Common myeloid progenitor, CD34-positive (primary cell): ENCODE measurements at regions not wholly inside any gene's neighbourhood (a gene's known extent, or its start where the extent isn't known, plus 50 kb on each side); places are given as distances from the start of the nearest gene placed in this dataset.

Experiments used
- CTCF ChIA-PET: fragments of 350-600 bp; sonication (Branson Sonifier 250); formaldehyde crosslinking; loops from one replicate; lab custom pipeline; 2021; ENCODE audit warnings: antibody characterized with exemption; lab: Charles Lee
- POLR2A ChIA-PET: fragments of 350-600 bp; sonication (Branson Sonifier 250); formaldehyde crosslinking; loops from one replicate; lab custom pipeline; 2021; ENCODE audit warnings: antibody characterized with exemption; lab: Charles Lee
- DNase-seq, 3 donors: peaks; one replicate each; pipeline versions ENCODE4 v3.0.0 to v3.0.0-alpha.2; 2013
- H3K27ac ChIP-seq, 2 experiments: 1 replicate in 1 of 2; 2 replicates in 1 of 2; pipeline ENCODE4 v1.7.0; 2013; ENCODE audit warnings: inconsistent platforms in 2 of 2, low read length in 2 of 2, mild to moderate bottlenecking in 2 of 2, low read depth in 1 of 2, moderate library complexity in 1 of 2; ENCODE audit not compliant: severe bottlenecking in 2 of 2, insufficient read depth in 1 of 2, poor library complexity in 1 of 2
- H3K27me3 ChIP-seq, 5 experiments: replicated peaks in 2 of 5; 1 replicate in 3 of 5; 2 replicates in 2 of 5; pipeline versions ENCODE4 v1.6.1 to v1.7.0; 2013; ENCODE audit warnings: low read length in 4 of 5, mild to moderate bottlenecking in 2 of 5, moderate library complexity in 2 of 5, inconsistent platforms in 1 of 5; ENCODE audit not compliant: insufficient read depth in 5 of 5, control insufficient read depth in 4 of 5
- H3K36me3 ChIP-seq, 4 experiments: 1 replicate in 2 of 4; 2 replicates in 2 of 4; pipeline versions ENCODE4 v1.6.1 to v1.7.0; 2013; ENCODE audit warnings: low read length in 3 of 4, control low read depth in 1 of 4, mild to moderate bottlenecking in 1 of 4; ENCODE audit not compliant: control insufficient read depth in 4 of 4, insufficient read depth in 4 of 4
- H3K4me1 ChIP-seq, 4 experiments: 1 replicate in 3 of 4; 2 replicates in 1 of 4; pipeline versions ENCODE4 v1.6.1 to v1.7.1; 2013; ENCODE audit warnings: low read length in 3 of 4, mild to moderate bottlenecking in 3 of 4, control low read depth in 1 of 4, inconsistent platforms in 1 of 4, moderate library complexity in 1 of 4; ENCODE audit not compliant: control insufficient read depth in 4 of 4, insufficient read depth in 4 of 4; ENCODE audit errors: control extremely low read depth in 1 of 4
- H3K4me3 ChIP-seq, 7 experiments: 1 replicate in 4 of 7; 2 replicates in 3 of 7; pipeline versions ENCODE4 v1.5.1 to v1.7.0; 2013; ENCODE audit warnings: mild to moderate bottlenecking in 7 of 7, low read length in 6 of 7, moderate library complexity in 6 of 7, inconsistent platforms in 2 of 7, low read depth in 2 of 7, control low read depth in 1 of 7; ENCODE audit not compliant: insufficient read depth in 4 of 7, control insufficient read depth in 1 of 7; ENCODE audit errors: extremely low read depth in 1 of 7
- H3K9me3 ChIP-seq, 5 experiments: 1 replicate in 4 of 5; 2 replicates in 1 of 5; pipeline versions ENCODE4 v1.6.1 to v1.7.1; 2013; ENCODE audit warnings: low read length in 4 of 5, mild to moderate bottlenecking in 2 of 5, inconsistent platforms in 1 of 5, low read depth in 1 of 5, moderate library complexity in 1 of 5; ENCODE audit not compliant: control insufficient read depth in 4 of 5, insufficient read depth in 2 of 5; ENCODE audit errors: control extremely low read depth in 1 of 5
- WGBS: methylation state at CpG from one replicate; pipeline ENCODE4 v1.1.5; 2013; ENCODE audit not compliant: insufficient coverage; 5-methylcytosine and 5-hydroxymethylcytosine counted together

DNA sequence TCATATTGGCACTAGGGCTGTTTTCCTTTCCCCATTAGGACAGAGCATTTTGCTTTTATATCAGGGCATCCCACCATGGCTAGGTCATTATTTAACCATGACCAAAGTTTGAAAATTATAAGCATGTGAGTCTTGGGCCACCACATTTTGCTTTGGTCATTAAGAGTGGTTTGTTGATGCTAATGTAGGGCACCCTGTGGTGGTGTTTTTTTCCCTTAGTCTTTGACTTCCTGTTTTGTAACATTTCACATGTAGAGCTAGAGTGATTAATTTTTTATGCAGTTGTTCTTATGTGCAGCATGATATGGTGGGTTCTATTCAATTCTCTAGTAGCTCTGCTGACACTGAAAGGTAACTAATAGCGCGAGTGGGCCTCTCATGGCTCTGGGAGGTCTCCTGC lies 249.6 kb upstream of the ROBO1 start:
- Histone ChIP-seq H3K9me3 (no peaks in the 10 kb centered on the region), H3K27me3 (no peaks in the 10 kb centered on the region), H3K4me3 (no peak overlapping the region), H3K36me3 (no peaks in the 10 kb centered on the region), H3K4me1 (no peaks in the 10 kb centered on the region), H3K27ac (no peak overlapping the region)
- DNase-seq = no peak
- ChIA-PET POLR2A (no interaction called here), CTCF (no interaction called here)
- 100% methylated on average over 2 of the region's 2 CpGs for WGBS

DNA sequence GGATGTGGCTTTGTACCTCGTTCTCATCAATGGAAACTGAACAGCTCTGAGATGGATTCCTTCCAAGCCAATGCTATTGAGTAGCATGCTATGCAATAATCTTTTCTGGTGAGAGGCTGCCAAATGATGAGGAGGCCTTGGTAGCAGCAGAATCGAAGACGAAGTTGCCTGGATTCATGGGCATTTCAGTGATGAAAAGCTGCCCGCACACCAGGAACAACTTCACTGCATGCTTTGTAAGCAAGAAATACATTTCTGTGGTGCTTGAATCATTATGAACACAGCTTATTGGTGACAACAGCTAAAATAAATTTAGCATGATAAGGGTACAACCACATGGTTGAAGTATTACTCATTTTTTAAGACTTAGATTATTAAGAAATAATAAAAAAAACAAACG lies 246.8 kb upstream of the ROBO1 start:
- H3K27ac ChIP-seq = no peak overlapping the region
- no peaks in the 10 kb centered on the region for H3K27me3 ChIP-seq
- WGBS = 100% methylated on average over 1 of the region's 5 CpGs
- no peak overlapping the region for H3K4me3 ChIP-seq
- CTCF ChIA-PET = no interaction called here
- POLR2A ChIA-PET = no interaction called here
- no peaks in the 10 kb centered on the region for H3K4me1 ChIP-seq
- no peaks in the 10 kb centered on the region for H3K9me3 ChIP-seq
- no peaks in the 10 kb centered on the region for H3K36me3 ChIP-seq
- DNase-seq = no peak

DNA sequence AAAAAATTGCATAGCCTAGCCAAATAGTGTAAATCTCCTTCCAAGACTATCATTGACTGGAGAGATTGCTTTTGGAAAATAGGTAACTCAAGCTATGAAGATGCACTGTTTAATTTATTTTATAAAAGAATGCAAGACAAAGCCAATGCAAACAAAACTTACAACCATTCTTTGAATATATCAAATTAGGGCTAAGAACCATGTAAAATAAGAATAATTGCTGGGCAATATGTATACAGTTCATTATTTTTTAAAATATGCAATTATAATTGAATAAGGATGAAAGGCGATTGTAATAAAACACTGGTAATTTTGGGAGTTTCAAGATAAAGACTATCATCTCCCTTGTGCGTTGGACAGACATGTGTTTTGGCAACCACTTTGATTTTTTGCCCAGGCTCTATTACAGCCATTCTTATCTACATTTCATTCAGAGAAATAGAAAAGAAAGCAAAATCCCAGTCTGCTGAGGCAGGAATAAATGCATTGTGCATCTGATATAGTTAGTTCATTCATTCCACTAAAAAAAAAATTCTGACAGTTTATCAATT lies 242.3 kb upstream of the ROBO1 start:
- CTCF ChIA-PET = no interaction called here
- no peaks in the 10 kb centered on the region for H3K9me3 ChIP-seq
- no peak overlapping the region for H3K4me3 ChIP-seq
- H3K27ac ChIP-seq = no peak overlapping the region
- no peaks in the 10 kb centered on the region for H3K36me3 ChIP-seq
- DNase-seq = no peak
- POLR2A ChIA-PET = no interaction called here
- H3K4me1 ChIP-seq = no peaks in the 10 kb centered on the region
- 100% methylated on average over 1 of the region's 2 CpGs for WGBS
- no peaks in the 10 kb centered on the region for H3K27me3 ChIP-seq

DNA sequence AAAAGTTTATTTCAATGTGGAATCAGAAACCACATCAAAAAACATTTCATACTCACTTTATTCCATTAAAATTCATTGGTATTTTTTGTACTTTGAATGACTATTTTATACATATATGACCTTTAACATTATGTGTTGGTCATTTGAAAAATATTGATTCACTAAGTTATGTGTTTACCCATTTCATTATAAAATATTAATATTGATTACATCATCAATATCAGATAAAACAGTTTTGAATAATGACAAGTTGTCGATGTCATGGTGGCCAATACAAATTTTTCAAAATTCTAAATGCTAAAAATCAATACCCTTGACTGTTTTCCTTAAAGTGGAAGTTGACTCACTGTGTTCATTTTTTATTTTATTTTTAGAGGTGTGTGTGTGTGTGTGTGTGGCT lies 239.7 kb upstream of the ROBO1 start:
- no peaks in the 10 kb centered on the region for H3K9me3 ChIP-seq
- H3K36me3 ChIP-seq = no peaks in the 10 kb centered on the region
- no CpG with 5 or more reads among the region's 1 CpG for WGBS
- H3K4me3 ChIP-seq = no peak overlapping the region
- H3K4me1 ChIP-seq = no peaks in the 10 kb centered on the region
- POLR2A ChIA-PET = no interaction called here
- CTCF ChIA-PET = no interaction called here
- no peak for DNase-seq
- no peak overlapping the region for H3K27ac ChIP-seq
- H3K27me3 ChIP-seq = no peaks in the 10 kb centered on the region

DNA sequence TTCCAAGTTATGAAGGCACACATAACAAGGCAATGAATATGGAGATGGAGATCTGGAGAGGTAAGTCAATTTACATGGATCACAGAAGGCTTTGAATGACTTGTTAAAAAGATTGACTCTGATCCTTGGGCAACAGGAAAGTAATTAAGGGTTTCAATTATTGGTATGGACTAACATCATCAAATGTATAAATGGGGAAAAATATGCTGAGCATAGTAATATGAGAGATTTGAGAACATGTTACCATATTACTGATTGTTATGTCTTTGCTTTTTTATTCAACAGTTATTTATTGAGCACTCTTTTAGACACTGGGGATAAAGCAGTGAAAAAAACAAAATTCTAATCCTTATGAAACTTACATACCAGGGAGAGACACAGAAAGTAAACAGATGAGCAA lies 238.5 kb upstream of the ROBO1 start:
- Histone ChIP-seq H3K4me3 (no peak overlapping the region), H3K4me1 (no peaks in the 10 kb centered on the region), H3K27me3 (no peaks in the 10 kb centered on the region), H3K9me3 (no peaks in the 10 kb centered on the region), H3K27ac (no peak overlapping the region), H3K36me3 (no peaks in the 10 kb centered on the region)
- DNase-seq = no peak
- ChIA-PET POLR2A (no interaction called here), CTCF (no interaction called here)

DNA sequence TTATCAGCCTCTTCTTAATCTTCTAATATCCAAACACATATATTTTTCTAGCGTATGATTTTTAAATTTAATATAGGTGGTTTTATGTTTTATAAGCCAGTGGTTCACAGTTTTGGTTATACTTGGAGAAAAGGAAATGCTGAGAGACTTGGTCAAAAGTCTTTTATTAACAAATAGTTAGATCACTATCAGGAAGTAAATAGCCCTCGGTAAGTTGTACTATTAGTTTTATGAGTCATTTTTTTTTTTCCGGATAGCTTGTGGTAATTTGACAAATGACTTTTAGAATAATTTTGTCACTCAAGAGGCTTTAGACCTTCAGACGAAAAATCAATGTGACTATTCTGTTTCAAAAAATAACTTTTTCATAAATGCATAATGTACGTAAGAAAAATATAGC lies 232.2 kb upstream of the ROBO1 start:
- ChIA-PET CTCF (no interaction called here), POLR2A (no interaction called here)
- H3K4me1 ChIP-seq = no peaks in the 10 kb centered on the region
- no peak for DNase-seq
- WGBS = no CpG with 5 or more reads among the region's 5 CpGs
- H3K27me3 ChIP-seq = no peaks in the 10 kb centered on the region
- H3K36me3 ChIP-seq = no peaks in the 10 kb centered on the region
- H3K4me3 ChIP-seq = no peak overlapping the region
- H3K9me3 ChIP-seq = no peaks in the 10 kb centered on the region
- no peak overlapping the region for H3K27ac ChIP-seq

DNA sequence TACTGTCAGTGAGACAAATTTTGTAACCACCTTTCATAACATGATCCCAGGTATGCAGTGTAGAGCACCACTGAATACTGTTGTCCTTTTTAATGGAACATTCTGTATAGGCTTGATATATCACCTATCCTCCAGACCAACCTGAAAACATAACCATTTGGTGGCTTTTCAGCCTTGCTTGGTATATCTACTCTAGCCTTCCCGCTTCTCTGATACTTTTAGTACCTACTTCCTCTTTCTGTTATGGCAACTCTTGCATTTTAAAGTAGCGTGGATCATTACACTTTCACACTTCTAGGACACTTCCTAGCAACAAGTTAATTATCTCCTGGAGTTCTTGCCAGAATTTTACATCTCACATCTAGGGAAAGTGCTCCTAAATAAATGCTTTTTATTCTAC lies 226.6 kb upstream of the ROBO1 start:
- Histone ChIP-seq H3K27ac (no peak overlapping the region), H3K27me3 (no peaks in the 10 kb centered on the region), H3K4me1 (no peaks in the 10 kb centered on the region), H3K36me3 (no peaks in the 10 kb centered on the region), H3K9me3 (no peaks in the 10 kb centered on the region), H3K4me3 (no peak overlapping the region)
- DNase-seq = no peak
- POLR2A ChIA-PET = no interaction called here
- 75% methylated on average over 1 of the region's 2 CpGs for WGBS
- CTCF ChIA-PET = no interaction called here
